ENCODE measurements at regions not wholly inside any gene's neighbourhood (a gene's known extent, or its start where the extent isn't known, plus 50 kb on each side); places are given as distances from the start of the nearest gene placed in this dataset.
A peak's percentile ranks its signal among the peaks of the same experiment; 100 is the strongest.

GRCh38 chr6:94367316-94367715 lies 948.0 kb upstream of the EPHA7 start (continued):
- TF ChIP-seq USF2 (IDR thresholded peaks at IDR 0.05; ENCODE audit: low read depth, low read length) (no peak), USF2 (CRISPR knock-in tag; IDR thresholded peaks at IDR 0.05; ENCODE audit: borderline replicate concordance) (no peak), RELA (CRISPR knock-in tag; IDR thresholded peaks at IDR 0.05) (no peak)

- no peak overlapping the region for H3K9ac ChIP-seq (ENCODE audit: insufficient read depth, low read depth, low read length)
- H3K4me1 ChIP-seq (ENCODE audit: insufficient read depth, low read length) = no peaks in the 10 kb centered on the region
- BruUV-seq (replicated peaks) = no TSS peak
- in situ Hi-C loops (cut with HindIII; ENCODE audit: extremely low pct_ligation_motif_present, low pct_unique_long_range_greater_than_20kb) (no loop called here), intact Hi-C loops (cut with micrococcal nuclease; ENCODE audit: unreplicated experiment) (no loop called here)
- H3K27ac ChIP-seq (ENCODE audit: extremely low read length, insufficient read depth, low read length) = no peak overlapping the region
- H4K20me1 ChIP-seq (ENCODE audit: insufficient read depth, low read length) = no peaks in the 10 kb centered on the region
- H3K79me2 ChIP-seq (ENCODE audit: insufficient read depth, low read length) = no peaks in the 10 kb centered on the region
- FAIRE-seq (no peak), ATAC-seq (peak; percentile 25; the same call in 1 of the 3 replicates), DNase-seq (ENCODE audit: low spot score) (no peak)
- H3K9me3 ChIP-seq (ENCODE audit: low read length) = no peaks in the 10 kb centered on the region
- ChIA-PET CTCF (ENCODE audit: low intra/inter-chr PET ratio, low total read pairs) (no interaction called here), POLR2A (no interaction called here)
- H3K4me2 ChIP-seq (ENCODE audit: low read depth, low read length) = no peak overlapping the region
- no peaks in the 10 kb centered on the region for H3K27me3 ChIP-seq (ENCODE audit: control insufficient read depth in 1 of 2, insufficient read depth in 2 of 2, low read length in 2 of 2)
- no peaks in the 10 kb centered on the region for H3K36me3 ChIP-seq (replicated peaks in 1 of 2; ENCODE audit: control insufficient read depth in 1 of 2, insufficient read depth in 2 of 2, low read length in 2 of 2)
- 13% methylated on average over 2 of the region's 26 CpGs for WGBS (ENCODE audit: low lambda C conversion rate)
- H2AFZ ChIP-seq (ENCODE audit: low read length) = no peak overlapping the region
- no peak overlapping the region for H3K4me3 ChIP-seq (replicated peaks in 1 of 3; ENCODE audit: insufficient read depth in 1 of 3, low read depth in 2 of 3, low read length in 3 of 3)
- no peak for TF ChIP-seq ZSCAN21 (CRISPR knock-in tag; IDR thresholded peaks at IDR 0.05; ENCODE audit: borderline replicate concordance)
- TF ChIP-seq MNT (IDR thresholded peaks at IDR 0.05) = no peak
- no peak for TF ChIP-seq KDM4B (CRISPR knock-in tag; IDR thresholded peaks at IDR 0.05)
- no peak for TF ChIP-seq ZNF292 (CRISPR knock-in tag; IDR thresholded peaks at IDR 0.05; ENCODE audit: borderline replicate concordance, low read depth)
- no peak for TF ChIP-seq ARNTL (CRISPR knock-in tag; IDR thresholded peaks at IDR 0.05)
- no peak for TF ChIP-seq ZNF549 (CRISPR knock-in tag; IDR thresholded peaks at IDR 0.05)
- no peak for TF ChIP-seq ZNF234 (CRISPR knock-in tag; conservative IDR thresholded peaks at IDR 0.05)
- TF ChIP-seq REL (CRISPR knock-in tag; conservative IDR thresholded peaks at IDR 0.05) = no peak
- no peak for TF ChIP-seq KDM5B (CRISPR knock-in tag; IDR thresholded peaks at IDR 0.05; ENCODE audit: borderline replicate concordance)
- TF ChIP-seq HMGXB3 (CRISPR knock-in tag; IDR thresholded peaks at IDR 0.05; ENCODE audit: borderline replicate concordance) = no peak
- TF ChIP-seq MEIS2 (CRISPR knock-in tag; IDR thresholded peaks at IDR 0.05) = no peak
- no peak for TF ChIP-seq SIN3B (IDR thresholded peaks at IDR 0.05; ENCODE audit: low read length)
- no peak for TF ChIP-seq FOXP1 (IDR thresholded peaks at IDR 0.05)
- TF ChIP-seq FOXP1 (CRISPR knock-in tag; IDR thresholded peaks at IDR 0.05) = no peak
Observed at GRCh38 chr6:94362061-94362864, 942.9 kb upstream of the EPHA7 start.

Data from HepG2 (cell line).